ENCODE measurements at regions not wholly inside any gene's neighbourhood (a gene's known extent, or its start where the extent isn't known, plus 50 kb on each side); places are given as distances from the start of the nearest gene placed in this dataset.

GRCh38 chr5:133723651-133724366, 111.5 kb upstream of the FSTL4 start:
- TF ChIP-seq, protein P1, sequence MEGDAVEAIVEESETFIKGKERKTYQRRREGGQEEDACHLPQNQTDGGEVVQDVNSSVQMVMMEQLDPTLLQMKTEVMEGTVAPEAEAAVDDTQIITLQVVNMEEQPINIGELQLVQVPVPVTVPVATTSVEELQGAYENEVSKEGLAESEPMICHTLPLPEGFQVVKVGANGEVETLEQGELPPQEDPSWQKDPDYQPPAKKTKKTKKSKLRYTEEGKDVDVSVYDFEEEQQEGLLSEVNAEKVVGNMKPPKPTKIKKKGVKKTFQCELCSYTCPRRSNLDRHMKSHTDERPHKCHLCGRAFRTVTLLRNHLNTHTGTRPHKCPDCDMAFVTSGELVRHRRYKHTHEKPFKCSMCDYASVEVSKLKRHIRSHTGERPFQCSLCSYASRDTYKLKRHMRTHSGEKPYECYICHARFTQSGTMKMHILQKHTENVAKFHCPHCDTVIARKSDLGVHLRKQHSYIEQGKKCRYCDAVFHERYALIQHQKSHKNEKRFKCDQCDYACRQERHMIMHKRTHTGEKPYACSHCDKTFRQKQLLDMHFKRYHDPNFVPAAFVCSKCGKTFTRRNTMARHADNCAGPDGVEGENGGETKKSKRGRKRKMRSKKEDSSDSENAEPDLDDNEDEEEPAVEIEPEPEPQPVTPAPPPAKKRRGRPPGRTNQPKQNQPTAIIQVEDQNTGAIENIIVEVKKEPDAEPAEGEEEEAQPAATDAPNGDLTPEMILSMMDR (IDR thresholded peaks at IDR 0.05): no peak
- no peak for TF ChIP-seq POLR2A (IDR thresholded peaks at IDR 0.05)

All from testis (tissue), 2 donors.